GM06990 (cell line): ENCODE measurements at regions not wholly inside any gene's neighbourhood (a gene's known extent, or its start where the extent isn't known, plus 50 kb on each side); places are given as distances from the start of the nearest gene placed in this dataset.

ENCODE experiments used
- DNase-seq: peaks from one replicate; pipeline ENCODE4 v3.0.0-alpha.2; 2011; ENCODE audit not compliant: insufficient read length; ENCODE audit errors: extremely low read depth
- H3K27me3 ChIP-seq: replicated peaks from 2 replicates; pipeline ENCODE4 v1.6.0; 2011; ENCODE audit warnings: low read length; ENCODE audit not compliant: control insufficient read depth, insufficient read depth
- H3K36me3 ChIP-seq: 2 replicates; pipeline ENCODE4 v1.5.1; 2011; ENCODE audit warnings: low read length; ENCODE audit not compliant: control insufficient read depth, insufficient read depth
- H3K4me3 ChIP-seq: replicated peaks from 2 replicates; pipeline ENCODE4 v1.5.1; 2011; ENCODE audit warnings: low read depth, mild to moderate bottlenecking, control low read depth, low read length
- CTCF ChIP-seq: IDR thresholded peaks from 2 replicates; pipeline ENCODE4 v1.5.1; 2011; ENCODE audit warnings: low read length, control low read depth, mild to moderate bottlenecking, inconsistent platforms; ENCODE audit not compliant: insufficient read depth, poor library complexity, severe bottlenecking

- DNase-seq, result no peak
- no peaks in the 10 kb centered on the region for H3K36me3 ChIP-seq
- H3K27me3 ChIP-seq, result no peaks in the 10 kb centered on the region
- no peak for TF ChIP-seq CTCF
- H3K4me3 ChIP-seq, result no peak overlapping the region
Observed at GRCh38 chr1:178594133-178594532, 81.2 kb downstream of the TEX35 start.

GRCh38 chr1:178595491-178595890 lies 82.6 kb downstream of the TEX35 start:
- Histone ChIP-seq H3K36me3 (no peaks in the 10 kb centered on the region), H3K4me3 (no peak overlapping the region), H3K27me3 (no peaks in the 10 kb centered on the region)
- DNase-seq, result no peak
- no peak for TF ChIP-seq CTCF

GRCh38 chr1:178599087-178599486 lies 86.2 kb downstream of the TEX35 start:
- no peak for TF ChIP-seq CTCF
- no peak overlapping the region for H3K4me3 ChIP-seq
- no peaks in the 10 kb centered on the region for H3K27me3 ChIP-seq
- DNase-seq, result no peak
- no peaks in the 10 kb centered on the region for H3K36me3 ChIP-seq

- no peak for TF ChIP-seq CTCF
- Histone ChIP-seq H3K4me3 (no peak overlapping the region), H3K27me3 (no peaks in the 10 kb centered on the region), H3K36me3 (no peaks in the 10 kb centered on the region)
- DNase-seq, result no peak
Observed at GRCh38 chr1:178599745-178600144, 86.8 kb downstream of the TEX35 start.

GRCh38 chr1:178603926-178604325 lies 91.0 kb downstream of the TEX35 start:
- no peaks in the 10 kb centered on the region for H3K36me3 ChIP-seq
- no peak for DNase-seq
- H3K4me3 ChIP-seq, result no peak overlapping the region
- no peaks in the 10 kb centered on the region for H3K27me3 ChIP-seq
- no peak for TF ChIP-seq CTCF

- TF ChIP-seq CTCF, result no peak
- DNase-seq, result no peak
- H3K4me3 ChIP-seq, result no peak overlapping the region
- H3K36me3 ChIP-seq, result no peaks in the 10 kb centered on the region
- H3K27me3 ChIP-seq, result no peaks in the 10 kb centered on the region
Observed at GRCh38 chr1:178606839-178607238, 93.9 kb downstream of the TEX35 start.
